ENCODE measurements at regions not wholly inside any gene's neighbourhood (a gene's known extent, or its start where the extent isn't known, plus 50 kb on each side); places are given as distances from the start of the nearest gene placed in this dataset.

DNA sequence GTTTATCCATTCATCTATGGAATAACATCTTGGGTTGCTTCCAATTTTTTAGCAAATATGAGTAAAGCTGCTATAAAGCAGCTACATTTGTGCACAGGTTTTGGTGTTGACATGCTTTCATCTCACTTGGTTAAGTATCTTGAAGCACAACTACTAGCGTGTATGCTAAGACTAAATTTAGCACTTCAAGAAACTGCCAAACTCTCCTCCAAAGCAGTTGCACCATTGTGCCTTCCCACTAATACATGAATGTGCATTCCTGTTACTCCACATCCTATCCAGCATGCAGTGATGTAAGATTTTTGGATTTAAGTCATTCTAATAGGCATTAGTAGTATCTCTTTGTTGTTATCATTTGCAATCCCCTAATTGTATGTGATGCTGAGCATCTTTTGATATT, 230.7 kb downstream of the KCNA4 start:
- no peak for DNase-seq (ENCODE audit: extremely low spot score, insufficient read length, low read depth)
- FAIRE-seq = no peak

- FAIRE-seq = no peak
- DNase-seq (ENCODE audit: extremely low spot score, insufficient read length, low read depth) = no peak
Measured at GRCh38 chr11:29783506-29783905, 233.3 kb downstream of the KCNA4 start.

- DNase-seq (ENCODE audit: extremely low spot score, insufficient read length, low read depth) (no peak), FAIRE-seq (no peak)
Measured at GRCh38 chr11:29782447-29782846, 234.4 kb downstream of the KCNA4 start.

DNA sequence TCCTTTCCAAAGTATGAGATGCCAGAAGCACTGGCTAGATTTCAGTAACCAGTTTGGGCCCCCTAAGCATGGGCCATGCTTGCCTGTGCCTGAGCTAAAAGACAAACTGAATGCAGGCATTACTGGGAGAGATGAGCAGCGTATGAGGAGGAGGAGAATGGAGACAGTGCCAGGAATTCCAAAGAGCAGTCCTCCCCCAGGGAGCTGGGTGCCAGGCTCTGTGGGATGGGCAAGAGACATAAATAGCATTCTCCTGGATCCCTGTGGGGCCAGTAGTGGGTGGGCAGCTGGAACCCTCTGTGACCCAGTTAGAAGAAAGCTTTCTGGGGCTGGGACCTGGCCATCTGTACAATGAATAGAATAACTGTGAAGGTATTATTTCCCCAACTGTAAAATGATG, 235.6 kb downstream of the KCNA4 start:
- FAIRE-seq (no peak), DNase-seq (ENCODE audit: extremely low spot score, insufficient read length, low read depth) (no peak)

DNA sequence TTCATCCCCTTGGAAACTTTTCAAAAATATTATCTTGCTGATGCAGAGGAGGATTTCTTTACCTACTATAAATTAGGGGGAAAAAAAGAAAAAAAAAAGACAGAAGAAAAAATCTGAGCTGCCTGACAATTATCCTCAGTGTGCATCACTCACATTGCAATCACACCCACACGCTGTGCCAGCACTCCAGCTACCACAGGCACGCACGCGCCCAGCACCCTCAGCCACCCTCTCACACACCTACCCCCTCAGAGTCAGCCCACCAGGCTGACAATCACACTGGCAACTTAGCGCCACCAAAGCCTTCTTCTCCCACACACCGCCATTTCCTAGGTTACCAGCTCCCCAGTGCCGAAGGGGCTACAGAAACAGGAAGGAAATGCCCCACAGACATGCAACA, 236.1 kb downstream of the KCNA4 start:
- DNase-seq (ENCODE audit: extremely low spot score, insufficient read length, low read depth) = no peak
- FAIRE-seq = no peak

- DNase-seq (ENCODE audit: extremely low spot score, insufficient read length, low read depth) = no peak
- FAIRE-seq = no peak
Measured at GRCh38 chr11:29773656-29774264, 243.1 kb downstream of the KCNA4 start.

GRCh38 chr11:29756871-29757270, 260.0 kb downstream of the KCNA4 start:
- FAIRE-seq (no peak), DNase-seq (ENCODE audit: extremely low spot score, insufficient read length, low read depth) (no peak)

- FAIRE-seq = no peak
- DNase-seq (ENCODE audit: extremely low spot score, insufficient read length, low read depth) = no peak
Measured at GRCh38 chr11:29755474-29755873, 261.4 kb downstream of the KCNA4 start.

- no peak for DNase-seq (ENCODE audit: extremely low spot score, insufficient read length, low read depth)
- FAIRE-seq = no peak
Measured at GRCh38 chr11:29751618-29752017, 265.2 kb downstream of the KCNA4 start.

- DNase-seq (ENCODE audit: extremely low spot score, insufficient read length, low read depth) (no peak), FAIRE-seq (no peak)
Measured at GRCh38 chr11:29750392-29750791, 266.4 kb downstream of the KCNA4 start.

DNA sequence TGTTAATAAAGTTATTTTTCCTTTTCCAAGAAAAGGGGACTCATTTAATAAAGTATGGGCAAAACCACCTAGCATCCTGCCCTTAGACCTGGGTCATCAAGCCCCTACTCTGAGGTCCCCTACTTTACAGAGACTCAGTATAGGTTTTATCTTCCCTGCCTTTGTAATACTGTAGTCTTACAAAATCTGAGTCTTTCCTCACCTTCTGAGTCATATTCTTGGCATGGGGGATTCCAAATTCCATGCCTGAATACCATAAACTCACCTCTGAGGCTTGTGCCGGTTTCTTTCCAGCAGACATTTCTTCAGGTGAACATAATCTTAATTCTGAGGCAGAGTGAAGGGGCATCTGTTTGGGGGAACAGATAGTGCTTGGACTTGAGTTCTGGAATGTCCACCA, 282.5 kb downstream of the KCNA4 start:
- FAIRE-seq (no peak), DNase-seq (ENCODE audit: extremely low spot score, insufficient read length, low read depth) (no peak)

- no peak for FAIRE-seq
- no peak for DNase-seq (ENCODE audit: extremely low spot score, insufficient read length, low read depth)
Measured at GRCh38 chr11:29713831-29714320, 303.0 kb downstream of the KCNA4 start.

GRCh38 chr11:29712616-29713015, 304.2 kb downstream of the KCNA4 start:
- DNase-seq (ENCODE audit: extremely low spot score, insufficient read length, low read depth) (no peak), FAIRE-seq (no peak)

DNA sequence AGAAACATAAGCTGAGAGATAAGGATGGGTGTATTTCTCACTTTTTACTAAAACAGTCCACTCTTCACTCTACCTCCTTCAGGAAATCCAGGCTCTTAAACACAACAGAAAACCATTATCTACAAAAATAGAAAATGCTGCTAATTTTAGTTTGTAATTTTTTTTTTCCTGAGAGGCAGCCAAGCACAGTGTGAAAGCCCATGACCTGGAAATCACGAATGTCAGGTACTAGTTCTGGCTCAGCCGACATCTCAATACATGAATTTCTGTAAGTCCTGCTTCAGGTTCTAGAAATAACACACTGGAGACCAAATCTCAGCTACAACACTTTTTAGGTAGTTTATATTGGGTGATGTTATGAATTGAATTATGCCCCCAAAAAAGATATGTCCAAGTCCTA, 308.9 kb downstream of the KCNA4 start:
- DNase-seq (ENCODE audit: extremely low spot score, insufficient read length, low read depth) (no peak), FAIRE-seq (no peak)

DNA sequence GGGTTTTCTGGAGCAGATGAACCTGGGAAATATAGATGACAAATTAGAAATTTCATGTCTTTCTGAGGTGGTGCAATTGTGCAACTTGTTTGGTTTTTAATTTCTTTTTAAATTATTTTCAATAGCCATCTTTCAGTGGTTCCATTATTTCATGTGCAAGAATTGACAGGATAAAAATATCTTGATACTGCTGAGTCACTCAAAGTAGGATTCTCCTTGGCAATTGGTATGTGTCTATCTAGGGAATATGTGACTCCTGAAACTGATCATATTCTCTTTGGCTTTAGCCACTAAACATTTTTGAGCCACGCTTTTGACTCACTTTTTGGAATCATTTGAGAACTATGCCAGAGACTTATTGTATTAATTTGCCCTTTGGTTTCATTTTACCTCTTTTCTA, 331.5 kb downstream of the KCNA4 start:
- no peak for FAIRE-seq

DNA sequence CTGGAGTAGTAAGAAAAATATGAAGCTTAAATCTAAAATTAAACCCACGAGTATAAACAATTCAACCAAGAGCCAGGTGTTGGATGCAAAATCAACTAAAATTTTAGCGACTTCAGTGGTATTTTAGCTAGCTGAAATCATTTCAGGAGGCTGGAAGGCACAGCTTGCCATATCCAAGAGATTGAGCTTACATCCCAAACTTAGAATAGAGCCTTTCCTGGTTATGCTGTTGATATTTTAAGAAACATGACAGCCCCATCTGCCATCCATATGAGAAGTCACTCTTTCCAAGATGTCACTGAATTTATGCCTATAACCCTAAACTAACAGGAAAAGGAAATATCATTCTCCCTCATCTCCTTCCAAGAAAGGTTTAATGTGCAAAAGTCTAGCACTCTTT, 334.0 kb downstream of the KCNA4 start:
- FAIRE-seq = no peak
- no peak for DNase-seq (ENCODE audit: extremely low spot score, insufficient read length, low read depth)

More for the DNA sequence above, 331.5 kb downstream of the KCNA4 start:
- DNase-seq (ENCODE audit: extremely low spot score, insufficient read length, low read depth) = no peak

DNA sequence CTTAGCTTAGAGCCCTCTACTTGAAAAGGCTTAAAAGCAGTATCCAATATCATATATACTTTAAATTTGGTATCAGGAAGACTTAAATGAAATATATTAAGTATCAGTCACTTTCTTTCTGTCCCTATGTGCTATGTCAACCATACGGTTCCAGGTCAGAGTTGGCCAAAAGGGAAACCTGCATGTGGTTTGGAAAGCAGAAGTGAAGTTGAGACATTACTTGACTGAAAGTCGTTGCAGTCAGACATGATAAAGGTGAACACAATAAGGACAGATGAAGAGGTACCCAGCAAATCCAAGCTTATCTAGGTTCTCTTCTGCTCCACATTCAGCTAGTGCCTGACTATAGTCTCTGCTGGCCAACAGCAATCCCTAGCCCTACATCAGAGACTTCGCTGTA, 336.8 kb downstream of the KCNA4 start:
- DNase-seq (ENCODE audit: extremely low spot score, insufficient read length, low read depth) (no peak), FAIRE-seq (no peak)

DNA sequence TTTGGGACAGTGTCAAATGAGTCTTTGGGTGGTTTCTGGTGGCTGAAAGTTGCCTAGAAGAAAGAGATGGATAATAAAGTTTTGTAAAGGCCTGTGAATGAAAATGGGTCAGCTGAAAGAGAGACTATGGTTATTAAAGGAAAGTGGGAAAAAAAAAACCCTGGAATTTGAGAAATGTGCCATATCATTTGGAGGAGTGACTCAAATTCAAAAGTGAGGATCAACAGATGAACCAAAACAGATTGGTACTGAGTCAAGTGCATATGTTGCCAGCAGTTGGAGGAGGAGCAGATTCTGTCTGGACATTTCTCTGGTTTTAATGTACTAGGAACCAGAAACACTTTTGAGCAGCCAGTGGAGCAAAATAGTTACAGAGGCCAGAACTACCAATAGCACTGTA, 339.8 kb downstream of the KCNA4 start:
- no peak for FAIRE-seq
- no peak for DNase-seq (ENCODE audit: extremely low spot score, insufficient read length, low read depth)

- FAIRE-seq = no peak
- DNase-seq (ENCODE audit: extremely low spot score, insufficient read length, low read depth) = no peak
Measured at GRCh38 chr11:29669310-29669709, 347.5 kb downstream of the KCNA4 start.

DNA sequence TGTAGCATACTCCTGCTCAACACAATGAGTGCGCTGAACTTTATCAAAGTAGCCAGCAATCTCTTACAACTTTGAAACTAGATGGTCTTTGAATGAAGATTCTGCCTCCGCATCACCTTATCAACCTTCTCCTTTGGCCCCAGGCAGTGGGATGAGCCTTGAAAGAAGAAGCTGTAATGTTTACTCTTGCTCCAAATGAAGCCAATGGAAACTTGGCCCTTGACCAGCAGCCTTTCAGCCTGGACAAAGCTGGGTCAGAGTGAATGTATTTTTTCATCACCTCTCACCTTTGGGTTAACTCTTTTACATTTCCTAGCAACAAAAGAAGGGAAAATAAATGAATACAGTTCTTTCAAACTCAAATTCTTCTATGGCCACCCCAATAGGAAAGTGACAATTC, 359.1 kb downstream of the KCNA4 start:
- no peak for FAIRE-seq
- DNase-seq (ENCODE audit: extremely low spot score, insufficient read length, low read depth) = no peak

- DNase-seq (ENCODE audit: extremely low spot score, insufficient read length, low read depth) (no peak), FAIRE-seq (no peak)
Measured at GRCh38 chr11:29656597-29656996, 360.2 kb downstream of the KCNA4 start.

GRCh38 chr11:29645373-29645772, 371.5 kb downstream of the KCNA4 start:
- FAIRE-seq (no peak), DNase-seq (ENCODE audit: extremely low spot score, insufficient read length, low read depth) (no peak)

Measured in GM18507 (cell line).